ENCODE measurements at regions not wholly inside any gene's neighbourhood (a gene's known extent, or its start where the extent isn't known, plus 50 kb on each side); places are given as distances from the start of the nearest gene placed in this dataset.

- no peak for TF ChIP-seq NANOG (IDR thresholded peaks at IDR 0.05; ENCODE audit: insufficient read depth, low read depth, low read length, poor library complexity, severe bottlenecking)
- no peak for TF ChIP-seq YY1 (IDR thresholded peaks at IDR 0.05; ENCODE audit: low read depth, low read length)
Observed at GRCh38 chr16:88132836-88133506, 181.7 kb downstream of the BANP start.

Measured in H1 (cell line).